WTC11 (cell line): ENCODE measurements at regions not wholly inside any gene's neighbourhood (a gene's known extent, or its start where the extent isn't known, plus 50 kb on each side); places are given as distances from the start of the nearest gene placed in this dataset.

ENCODE experiments used
- ATAC-seq: fragments of 200-7000 bp; cut with Tn5 transposase; 2 replicates; pipeline ENCODE4 v1.10.0; 2021; ENCODE audit warnings: mild to moderate bottlenecking, moderate library complexity
- CTCF ChIA-PET: fragments of 300-600 bp; sonication (Branson Sonifier 250); formaldehyde crosslinking; loops from one replicate; lab custom pipeline; 2021; ENCODE audit warnings: antibody characterized with exemption; lab: Charles Lee
- POLR2A ChIA-PET: fragments of 350-600 bp; sonication (Branson Sonifier 250); formaldehyde crosslinking; loops from one replicate; lab custom pipeline; 2021; ENCODE audit warnings: antibody characterized with exemption; lab: Charles Lee
- DNase-seq: peaks from one replicate; pipeline ENCODE4 v3.0.0; 2021; ENCODE audit warnings: low spot score
- H3K27ac Mint-ChIP-seq: 2 replicates; pipeline ENCODE4 v1.8.0; 2021; ENCODE audit warnings: mixed read lengths
- H3K27me3 Mint-ChIP-seq: 2 replicates; pipeline ENCODE4 v1.8.0; 2021; ENCODE audit warnings: low read depth, mild to moderate bottlenecking, moderate library complexity, mixed read lengths
- H3K36me3 Mint-ChIP-seq: 2 replicates; pipeline ENCODE4 v1.8.0; 2021; ENCODE audit warnings: mixed read lengths
- H3K4me1 Mint-ChIP-seq: 2 replicates; pipeline ENCODE4 v1.8.0; 2022; ENCODE audit warnings: mixed read lengths
- H3K4me3 Mint-ChIP-seq: 2 replicates; pipeline ENCODE4 v1.8.0; 2021; ENCODE audit warnings: mild to moderate bottlenecking, moderate library complexity, mixed read lengths
- H3K9me3 Mint-ChIP-seq: 2 replicates; pipeline ENCODE4 v1.8.0; 2021; ENCODE audit warnings: mixed read lengths
- FOXP1 ChIP-seq: sonication (generic); formaldehyde crosslinking; IDR thresholded peaks from 2 replicates; pipeline ENCODE4 v1.8.0; 2022; ENCODE audit warnings: missing genetic modification reagents, mild to moderate bottlenecking, moderate library complexity, borderline replicate concordance
- KAT7 ChIP-seq: sonication (generic); formaldehyde crosslinking; IDR thresholded peaks from 2 replicates; pipeline ENCODE4 v1.8.1; 2023; ENCODE audit warnings: missing genetic modification reagents, mild to moderate bottlenecking, borderline replicate concordance
- MYBL2 ChIP-seq: sonication (generic); formaldehyde crosslinking; IDR thresholded peaks from 2 replicates; pipeline ENCODE4 v1.8.1; 2023; ENCODE audit warnings: mild to moderate bottlenecking, moderate library complexity, missing genetic modification reagents
- OVOL2 ChIP-seq: fragments of 250-450 bp; sonication (Bioruptor Pico); IDR thresholded peaks from 2 replicates; pipeline ENCODE4 v1.9.0; 2021; ENCODE audit warnings: mild to moderate bottlenecking, borderline replicate concordance
- RELA ChIP-seq: sonication (generic); formaldehyde crosslinking; IDR thresholded peaks from 2 replicates; pipeline ENCODE4 v1.8.1; 2022; ENCODE audit warnings: missing genetic modification reagents, mild to moderate bottlenecking, borderline replicate concordance
- SMAD3 ChIP-seq: sonication (generic); formaldehyde crosslinking; IDR thresholded peaks from 2 replicates; pipeline ENCODE4 v1.8.0; 2022; ENCODE audit warnings: missing genetic modification reagents, mild to moderate bottlenecking, borderline replicate concordance
- TEAD4 ChIP-seq: sonication (generic); formaldehyde crosslinking; IDR thresholded peaks from 2 replicates; pipeline ENCODE4 v1.8.0; 2022; ENCODE audit warnings: mild to moderate bottlenecking, missing genetic modification reagents
- TP53 ChIP-seq: sonication (generic); formaldehyde crosslinking; IDR thresholded peaks from 2 replicates; pipeline ENCODE4 v1.8.1; 2023; ENCODE audit warnings: mild to moderate bottlenecking, missing genetic modification reagents
- ZNF232 ChIP-seq: sonication (generic); formaldehyde crosslinking; IDR thresholded peaks from 2 replicates; pipeline ENCODE4 v1.8.0; 2022; ENCODE audit warnings: mild to moderate bottlenecking, missing genetic modification reagents
- TF ChIP-seq, protein P1 (sequence below): sonication (generic); formaldehyde crosslinking; IDR thresholded peaks from 2 replicates; pipeline ENCODE4 v1.8.0; 2023; ENCODE audit warnings: missing genetic modification reagents, mild to moderate bottlenecking, borderline replicate concordance
- TF ChIP-seq, protein P2 (sequence below): fragments of 200-600 bp; IDR thresholded peaks from 2 replicates; pipeline ENCODE4 v1.8.0; 2022; ENCODE audit warnings: antibody characterized with exemption
- TF ChIP-seq, protein P3 (sequence below): sonication (generic); formaldehyde crosslinking; IDR thresholded peaks from 2 replicates; pipeline ENCODE4 v1.8.0; 2022; ENCODE audit warnings: mild to moderate bottlenecking, missing genetic modification reagents
- TF ChIP-seq, protein P4 (sequence below): sonication (generic); formaldehyde crosslinking; IDR thresholded peaks from 2 replicates; pipeline ENCODE4 v1.8.1; 2022; ENCODE audit warnings: missing genetic modification reagents, borderline replicate concordance
- TF ChIP-seq, protein P5 (sequence below): fragments of 250-450 bp; sonication (Bioruptor Pico); IDR thresholded peaks from 2 replicates; pipeline ENCODE4 v1.9.0; 2021; ENCODE audit warnings: mild to moderate bottlenecking

DNA sequence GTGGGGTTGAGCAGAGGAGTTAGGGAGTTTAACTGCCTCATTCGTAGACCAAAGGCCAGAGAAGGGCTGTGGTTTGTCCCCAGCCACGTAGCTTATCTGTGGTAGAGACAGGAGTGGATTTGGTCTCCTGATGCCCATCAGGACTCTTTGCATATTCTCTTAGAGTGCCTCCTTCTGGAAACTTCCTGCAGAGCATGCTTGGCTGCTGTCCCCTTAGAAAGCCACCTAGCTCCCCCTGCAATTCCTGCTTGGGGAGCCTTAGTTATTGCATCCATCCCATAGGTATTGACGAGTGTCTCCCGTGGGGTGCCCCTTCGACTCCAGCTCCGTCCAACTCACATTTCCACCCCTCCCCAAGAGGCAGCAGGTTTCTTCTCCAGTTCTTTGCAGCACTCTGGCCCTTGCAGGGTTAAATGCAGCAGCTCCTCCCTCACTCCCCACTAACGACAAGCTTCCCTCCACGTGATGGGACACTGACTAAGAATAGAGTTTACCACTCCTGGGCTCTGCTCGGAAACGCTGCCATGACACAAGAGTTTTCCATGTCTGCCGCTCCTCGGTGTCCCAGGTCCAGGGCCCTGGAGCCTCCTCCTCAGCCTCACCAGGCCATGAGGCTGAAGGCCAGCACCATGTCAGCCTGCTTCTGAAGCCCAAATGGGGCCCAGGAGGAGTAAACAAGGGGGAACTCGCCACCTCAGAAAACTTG is 147.8 kb upstream of the UNC5B start:
- Mint-ChIP-seq H3K4me1 (peaks cover 21% of the 10 kb centered on the region), H3K27ac (0 out of 2 replicates have a peak overlapping the region, but pooled peaks have one; percentile 36), H3K36me3 (no peaks in the 10 kb centered on the region)
- DNase-seq (no peak), ATAC-seq (peak; percentile 38; the same call in 1 of the 2 replicates)
- CTCF ChIA-PET: interaction anchor here (0.5 to 5.0 kb wide), 28 partner anchors 10 to 505 kb away, joined by 3 to 40 read pairs (median 4); no protein-coding TSS in a partner anchor
- POLR2A ChIA-PET: no interaction called here
- TF ChIP-seq OVOL2 (no peak), MYBL2 (CRISPR knock-in tag) (no peak), TEAD4 (CRISPR knock-in tag) (no peak), SMAD3 (no peak), TP53 (CRISPR knock-in tag) (no peak), RELA (no peak), KAT7 (CRISPR knock-in tag) (no peak), ZNF232 (CRISPR knock-in tag) (no peak), FOXP1 (no peak)
- TF ChIP-seq, protein P1, sequence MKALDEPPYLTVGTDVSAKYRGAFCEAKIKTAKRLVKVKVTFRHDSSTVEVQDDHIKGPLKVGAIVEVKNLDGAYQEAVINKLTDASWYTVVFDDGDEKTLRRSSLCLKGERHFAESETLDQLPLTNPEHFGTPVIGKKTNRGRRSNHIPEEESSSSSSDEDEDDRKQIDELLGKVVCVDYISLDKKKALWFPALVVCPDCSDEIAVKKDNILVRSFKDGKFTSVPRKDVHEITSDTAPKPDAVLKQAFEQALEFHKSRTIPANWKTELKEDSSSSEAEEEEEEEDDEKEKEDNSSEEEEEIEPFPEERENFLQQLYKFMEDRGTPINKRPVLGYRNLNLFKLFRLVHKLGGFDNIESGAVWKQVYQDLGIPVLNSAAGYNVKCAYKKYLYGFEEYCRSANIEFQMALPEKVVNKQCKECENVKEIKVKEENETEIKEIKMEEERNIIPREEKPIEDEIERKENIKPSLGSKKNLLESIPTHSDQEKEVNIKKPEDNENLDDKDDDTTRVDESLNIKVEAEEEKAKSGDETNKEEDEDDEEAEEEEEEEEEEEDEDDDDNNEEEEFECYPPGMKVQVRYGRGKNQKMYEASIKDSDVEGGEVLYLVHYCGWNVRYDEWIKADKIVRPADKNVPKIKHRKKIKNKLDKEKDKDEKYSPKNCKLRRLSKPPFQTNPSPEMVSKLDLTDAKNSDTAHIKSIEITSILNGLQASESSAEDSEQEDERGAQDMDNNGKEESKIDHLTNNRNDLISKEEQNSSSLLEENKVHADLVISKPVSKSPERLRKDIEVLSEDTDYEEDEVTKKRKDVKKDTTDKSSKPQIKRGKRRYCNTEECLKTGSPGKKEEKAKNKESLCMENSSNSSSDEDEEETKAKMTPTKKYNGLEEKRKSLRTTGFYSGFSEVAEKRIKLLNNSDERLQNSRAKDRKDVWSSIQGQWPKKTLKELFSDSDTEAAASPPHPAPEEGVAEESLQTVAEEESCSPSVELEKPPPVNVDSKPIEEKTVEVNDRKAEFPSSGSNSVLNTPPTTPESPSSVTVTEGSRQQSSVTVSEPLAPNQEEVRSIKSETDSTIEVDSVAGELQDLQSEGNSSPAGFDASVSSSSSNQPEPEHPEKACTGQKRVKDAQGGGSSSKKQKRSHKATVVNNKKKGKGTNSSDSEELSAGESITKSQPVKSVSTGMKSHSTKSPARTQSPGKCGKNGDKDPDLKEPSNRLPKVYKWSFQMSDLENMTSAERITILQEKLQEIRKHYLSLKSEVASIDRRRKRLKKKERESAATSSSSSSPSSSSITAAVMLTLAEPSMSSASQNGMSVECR (CRISPR knock-in tag): no peak
- TF ChIP-seq, protein P2, sequence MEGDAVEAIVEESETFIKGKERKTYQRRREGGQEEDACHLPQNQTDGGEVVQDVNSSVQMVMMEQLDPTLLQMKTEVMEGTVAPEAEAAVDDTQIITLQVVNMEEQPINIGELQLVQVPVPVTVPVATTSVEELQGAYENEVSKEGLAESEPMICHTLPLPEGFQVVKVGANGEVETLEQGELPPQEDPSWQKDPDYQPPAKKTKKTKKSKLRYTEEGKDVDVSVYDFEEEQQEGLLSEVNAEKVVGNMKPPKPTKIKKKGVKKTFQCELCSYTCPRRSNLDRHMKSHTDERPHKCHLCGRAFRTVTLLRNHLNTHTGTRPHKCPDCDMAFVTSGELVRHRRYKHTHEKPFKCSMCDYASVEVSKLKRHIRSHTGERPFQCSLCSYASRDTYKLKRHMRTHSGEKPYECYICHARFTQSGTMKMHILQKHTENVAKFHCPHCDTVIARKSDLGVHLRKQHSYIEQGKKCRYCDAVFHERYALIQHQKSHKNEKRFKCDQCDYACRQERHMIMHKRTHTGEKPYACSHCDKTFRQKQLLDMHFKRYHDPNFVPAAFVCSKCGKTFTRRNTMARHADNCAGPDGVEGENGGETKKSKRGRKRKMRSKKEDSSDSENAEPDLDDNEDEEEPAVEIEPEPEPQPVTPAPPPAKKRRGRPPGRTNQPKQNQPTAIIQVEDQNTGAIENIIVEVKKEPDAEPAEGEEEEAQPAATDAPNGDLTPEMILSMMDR: no peak
- TF ChIP-seq, protein P3, sequence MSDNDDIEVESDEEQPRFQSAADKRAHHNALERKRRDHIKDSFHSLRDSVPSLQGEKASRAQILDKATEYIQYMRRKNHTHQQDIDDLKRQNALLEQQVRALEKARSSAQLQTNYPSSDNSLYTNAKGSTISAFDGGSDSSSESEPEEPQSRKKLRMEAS (CRISPR knock-in tag): no peak
- TF ChIP-seq, protein P4, sequence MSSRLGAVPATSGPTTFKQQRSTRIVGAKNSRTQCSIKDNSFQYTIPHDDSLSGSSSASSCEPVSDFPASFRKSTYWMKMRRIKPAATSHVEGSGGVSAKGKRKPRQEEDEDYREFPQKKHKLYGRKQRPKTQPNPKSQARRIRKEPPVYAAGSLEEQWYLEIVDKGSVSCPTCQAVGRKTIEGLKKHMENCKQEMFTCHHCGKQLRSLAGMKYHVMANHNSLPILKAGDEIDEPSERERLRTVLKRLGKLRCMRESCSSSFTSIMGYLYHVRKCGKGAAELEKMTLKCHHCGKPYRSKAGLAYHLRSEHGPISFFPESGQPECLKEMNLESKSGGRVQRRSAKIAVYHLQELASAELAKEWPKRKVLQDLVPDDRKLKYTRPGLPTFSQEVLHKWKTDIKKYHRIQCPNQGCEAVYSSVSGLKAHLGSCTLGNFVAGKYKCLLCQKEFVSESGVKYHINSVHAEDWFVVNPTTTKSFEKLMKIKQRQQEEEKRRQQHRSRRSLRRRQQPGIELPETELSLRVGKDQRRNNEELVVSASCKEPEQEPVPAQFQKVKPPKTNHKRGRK (CRISPR knock-in tag): no peak
- TF ChIP-seq, protein P5, sequence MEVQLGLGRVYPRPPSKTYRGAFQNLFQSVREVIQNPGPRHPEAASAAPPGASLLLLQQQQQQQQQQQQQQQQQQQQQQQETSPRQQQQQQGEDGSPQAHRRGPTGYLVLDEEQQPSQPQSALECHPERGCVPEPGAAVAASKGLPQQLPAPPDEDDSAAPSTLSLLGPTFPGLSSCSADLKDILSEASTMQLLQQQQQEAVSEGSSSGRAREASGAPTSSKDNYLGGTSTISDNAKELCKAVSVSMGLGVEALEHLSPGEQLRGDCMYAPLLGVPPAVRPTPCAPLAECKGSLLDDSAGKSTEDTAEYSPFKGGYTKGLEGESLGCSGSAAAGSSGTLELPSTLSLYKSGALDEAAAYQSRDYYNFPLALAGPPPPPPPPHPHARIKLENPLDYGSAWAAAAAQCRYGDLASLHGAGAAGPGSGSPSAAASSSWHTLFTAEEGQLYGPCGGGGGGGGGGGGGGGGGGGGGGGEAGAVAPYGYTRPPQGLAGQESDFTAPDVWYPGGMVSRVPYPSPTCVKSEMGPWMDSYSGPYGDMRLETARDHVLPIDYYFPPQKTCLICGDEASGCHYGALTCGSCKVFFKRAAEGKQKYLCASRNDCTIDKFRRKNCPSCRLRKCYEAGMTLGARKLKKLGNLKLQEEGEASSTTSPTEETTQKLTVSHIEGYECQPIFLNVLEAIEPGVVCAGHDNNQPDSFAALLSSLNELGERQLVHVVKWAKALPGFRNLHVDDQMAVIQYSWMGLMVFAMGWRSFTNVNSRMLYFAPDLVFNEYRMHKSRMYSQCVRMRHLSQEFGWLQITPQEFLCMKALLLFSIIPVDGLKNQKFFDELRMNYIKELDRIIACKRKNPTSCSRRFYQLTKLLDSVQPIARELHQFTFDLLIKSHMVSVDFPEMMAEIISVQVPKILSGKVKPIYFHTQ: no peak
- TF ChIP-seq, all 79 proteins: peak for 0
- Mint-ChIP-seq H3K27me3 (no peaks in the 10 kb centered on the region), H3K9me3 (no peaks in the 10 kb centered on the region), H3K4me3 (no peak overlapping the region)
